H1 (cell line): ENCODE measurements at regions not wholly inside any gene's neighbourhood (a gene's known extent, or its start where the extent isn't known, plus 50 kb on each side); places are given as distances from the start of the nearest gene placed in this dataset.

Experiments used
- CTCF ChIA-PET: fragments of 300-600 bp; sonication (Branson Sonifier 250); formaldehyde crosslinking; loops from one replicate; lab custom pipeline; 2021; ENCODE audit not compliant: partially characterized antibody; lab: Charles Lee
- POLR2A ChIA-PET: fragments of 300-600 bp; sonication (Branson Sonifier 250); formaldehyde crosslinking; loops from one replicate; lab custom pipeline; 2021; ENCODE audit warnings: inconsistent platforms; ENCODE audit not compliant: partially characterized antibody; lab: Charles Lee
- DNase-seq, 2 experiments: peaks; one replicate each; pipeline versions ENCODE4 v3.0.0 to v3.0.0-alpha.2; 2010 to 2022; ENCODE audit warnings: low spot score in 2 of 2, low read depth in 1 of 2, mixed read lengths in 1 of 2
- FAIRE-seq: peaks from 2 replicates; lab custom pipeline; 2011; peaks lifted over from hg19 to GRCh38; lab: Jason Lieb, UNC
- H2AFZ ChIP-seq: 2 replicates; pipeline ENCODE4 v1.8.1; 2012; ENCODE audit warnings: low read length, inconsistent platforms
- H2AK5ac ChIP-seq: 2 replicates; pipeline ENCODE4 v1.6.1; 2013; ENCODE audit warnings: low read depth, low read length
- H2BK120ac ChIP-seq: replicated peaks from 2 replicates; pipeline ENCODE3; 2013; ENCODE audit warnings: low read depth, low read length, inconsistent platforms
- H2BK12ac ChIP-seq: 2 replicates; pipeline ENCODE4 v1.6.1; 2013; ENCODE audit warnings: low read depth, low read length
- H2BK15ac ChIP-seq: 2 replicates; pipeline ENCODE4 v1.6.1; 2013; ENCODE audit warnings: low read length
- H2BK20ac ChIP-seq: 2 replicates; pipeline ENCODE4 v1.6.1; 2013; ENCODE audit warnings: low read length
- H2BK5ac ChIP-seq: 2 replicates; pipeline ENCODE4 v1.6.1; 2013; ENCODE audit warnings: low read depth, low read length
- H3K14ac ChIP-seq: 2 replicates; pipeline ENCODE4 v1.6.1; 2013; ENCODE audit warnings: inconsistent platforms; ENCODE audit not compliant: insufficient read length
- H3K18ac ChIP-seq: 2 replicates; pipeline ENCODE4 v1.6.1; 2013; ENCODE audit warnings: low read length; ENCODE audit errors: extremely low read depth
- H3K23ac ChIP-seq: 2 replicates; pipeline ENCODE4 v1.6.1; 2013; ENCODE audit warnings: inconsistent platforms; ENCODE audit not compliant: insufficient read length
- H3K23me2 ChIP-seq: 2 replicates; pipeline ENCODE4 v1.6.1; 2013; ENCODE audit warnings: low read depth, low read length
- H3K27ac ChIP-seq: 2 replicates; pipeline ENCODE4 v1.6.1; 2011; ENCODE audit warnings: low read depth, low read length, inconsistent platforms
- H3K27me3 ChIP-seq, 4 experiments: replicated peaks in 1 of 4; 1 replicate in 1 of 4; 2 replicates in 3 of 4; pipeline versions ENCODE4 v1.6.1 to v1.8.1; 2011 to 2013; ENCODE audit warnings: low read length in 3 of 4, mild to moderate bottlenecking in 3 of 4, inconsistent platforms in 2 of 4, mixed read lengths in 2 of 4, moderate library complexity in 1 of 4; ENCODE audit not compliant: control insufficient read depth in 3 of 4, insufficient read depth in 3 of 4; ENCODE audit errors: extremely low read depth in 1 of 4
- H3K36me3 ChIP-seq, 4 experiments: 2 replicates each; pipeline versions ENCODE4 v1.6.1 to v1.8.1; 2011 to 2013; ENCODE audit warnings: mild to moderate bottlenecking in 4 of 4, low read length in 3 of 4, moderate library complexity in 2 of 4, control low read depth in 1 of 4, inconsistent platforms in 1 of 4; ENCODE audit not compliant: insufficient read depth in 4 of 4, control insufficient read depth in 2 of 4
- H3K4ac ChIP-seq: replicated peaks from 2 replicates; pipeline ENCODE3; 2013; ENCODE audit warnings: low read length, low read depth, mixed read lengths, inconsistent platforms; ENCODE audit not compliant: insufficient read length
- H3K4me1 ChIP-seq, 4 experiments: replicated peaks in 1 of 4; 1 replicate in 1 of 4; 2 replicates in 3 of 4; pipeline versions ENCODE4 v1.6.1 to v1.8.1; 2011 to 2013; ENCODE audit warnings: low read length in 3 of 4, inconsistent platforms in 2 of 4, mixed read lengths in 1 of 4; ENCODE audit not compliant: insufficient read depth in 4 of 4, control insufficient read depth in 3 of 4
- H3K4me2 ChIP-seq, 2 experiments: 2 replicates each; pipeline versions ENCODE4 v1.6.1 to v1.8.1; 2011 to 2013; ENCODE audit warnings: low read depth in 2 of 2, low read length in 2 of 2, control low read depth in 1 of 2, inconsistent platforms in 1 of 2, mild to moderate bottlenecking in 1 of 2; ENCODE audit not compliant: insufficient read depth in 1 of 2
- H3K4me3 ChIP-seq, 4 experiments: fragments of 200-600, 300-600 bp in 1 of 4; sonication (generic), shearing (Covaris generic), sonication (Bioruptor Twin) in 1 of 4; 2 replicates each; pipeline versions ENCODE4 v1.5.1 to v1.8.1; 2011 to 2016; ENCODE audit warnings: low read length in 4 of 4, low read depth in 3 of 4, control low read depth in 2 of 4, inconsistent platforms in 2 of 4, mild to moderate bottlenecking in 2 of 4, mixed read lengths in 1 of 4, moderate library complexity in 1 of 4; ENCODE audit not compliant: insufficient read depth in 2 of 4; ENCODE audit errors: extremely low read depth in 1 of 4
- H3K56ac ChIP-seq: replicated peaks from 2 replicates; pipeline ENCODE3; 2013; ENCODE audit warnings: low read depth, mild to moderate bottlenecking, mixed read lengths, low read length, inconsistent platforms; ENCODE audit not compliant: insufficient read length
- H3K79me1 ChIP-seq: 2 replicates; pipeline ENCODE4 v1.6.1; 2013; ENCODE audit warnings: low read depth, low read length, control low read depth
- H3K79me2 ChIP-seq, 2 experiments: 2 replicates each; pipeline versions ENCODE4 v1.6.1 to v1.8.1; 2012 to 2013; ENCODE audit warnings: low read length in 2 of 2, mild to moderate bottlenecking in 2 of 2, inconsistent platforms in 1 of 2; ENCODE audit not compliant: insufficient read depth in 2 of 2, control insufficient read depth in 1 of 2
- H3K9ac ChIP-seq, 4 experiments: replicated peaks in 1 of 4; 1 replicate in 1 of 4; 2 replicates in 3 of 4; pipeline versions ENCODE4 v1.6.1 to v1.8.1; 2011 to 2013; ENCODE audit warnings: low read depth in 3 of 4, low read length in 3 of 4, control low read depth in 2 of 4, mild to moderate bottlenecking in 2 of 4, moderate library complexity in 2 of 4, inconsistent platforms in 1 of 4; ENCODE audit errors: extremely low read depth in 1 of 4
- H3K9me3 ChIP-seq, 2 experiments: 2 replicates each; pipeline versions ENCODE4 v1.6.1 to v1.8.1; 2012 to 2013; ENCODE audit warnings: mild to moderate bottlenecking in 2 of 2, moderate library complexity in 2 of 2, control low read depth in 1 of 2, inconsistent platforms in 1 of 2, low read depth in 1 of 2, low read length in 1 of 2, mixed read lengths in 1 of 2; ENCODE audit not compliant: insufficient read depth in 2 of 2
- H4K20me1 ChIP-seq, 2 experiments: replicated peaks in 1 of 2; 2 replicates each; pipeline versions ENCODE3 to v1.8.1; 2011 to 2013; ENCODE audit warnings: inconsistent platforms in 2 of 2, low read length in 2 of 2, mild to moderate bottlenecking in 1 of 2; ENCODE audit not compliant: insufficient read depth in 2 of 2, control insufficient read depth in 1 of 2
- H4K5ac ChIP-seq: 2 replicates; pipeline ENCODE4 v1.6.1; 2013; ENCODE audit warnings: low read length, low read depth, mixed read lengths, inconsistent platforms; ENCODE audit not compliant: insufficient read length
- H4K8ac ChIP-seq: 2 replicates; pipeline ENCODE4 v1.8.0; 2013; ENCODE audit warnings: mild to moderate bottlenecking, moderate library complexity, low read length, inconsistent platforms; ENCODE audit not compliant: insufficient read depth; ENCODE audit errors: extremely low read depth
- H4K91ac ChIP-seq: replicated peaks from 2 replicates; pipeline ENCODE3; 2013; ENCODE audit warnings: low read length, mixed read lengths, inconsistent platforms; ENCODE audit not compliant: insufficient read length
- BACH1 ChIP-seq: IDR thresholded peaks from 2 replicates; pipeline ENCODE4 v1.6.1; 2012; ENCODE audit warnings: low read length, improper control_type of control experiment
- CHD1 ChIP-seq: IDR thresholded peaks from 2 replicates; pipeline ENCODE4 v1.6.1; 2012; ENCODE audit warnings: low read depth, low read length, improper control_type of control experiment
- EGR1 ChIP-seq: IDR thresholded peaks from 2 replicates; pipeline ENCODE4 v1.6.1; 2011; ENCODE audit warnings: low read depth, low read length, borderline replicate concordance
- EP300 ChIP-seq, 2 experiments: IDR thresholded peaks; 1 replicate in 1 of 2; 2 replicates in 1 of 2; pipeline ENCODE4 v1.6.1; 2011 to 2012; ENCODE audit warnings: low read depth in 2 of 2, low read length in 2 of 2, mild to moderate bottlenecking in 2 of 2, borderline replicate concordance in 1 of 2, inconsistent platforms in 1 of 2, moderate library complexity in 1 of 2
- HDAC2 ChIP-seq, 2 experiments: fragments of 300-600 bp in 1 of 2; sonication (generic) in 1 of 2; IDR thresholded peaks; 2 replicates each; pipeline ENCODE4 v1.6.1; 2011 to 2012; ENCODE audit warnings: low read depth in 2 of 2, low read length in 2 of 2, mild to moderate bottlenecking in 2 of 2, moderate library complexity in 2 of 2, borderline replicate concordance in 1 of 2, inconsistent platforms in 1 of 2
- NANOG ChIP-seq: IDR thresholded peaks from 2 replicates; pipeline ENCODE4 v1.6.1; 2011; ENCODE audit warnings: low read length, low read depth, mild to moderate bottlenecking, inconsistent platforms; ENCODE audit not compliant: insufficient read depth, poor library complexity, severe bottlenecking
- PHF8 ChIP-seq: fragments of 200-600 bp; sonication (generic); conservative IDR thresholded peaks from 2 replicates; pipeline ENCODE4 v1.7.1; 2012; ENCODE audit warnings: low read depth, mild to moderate bottlenecking, inconsistent platforms, low read length, moderate library complexity
- RAD21 ChIP-seq, 2 experiments: IDR thresholded peaks in 1 of 2; conservative IDR thresholded peaks in 1 of 2; 2 replicates each; pipeline ENCODE4 v1.6.1; 2011; ENCODE audit warnings: low read depth in 2 of 2, low read length in 2 of 2, improper control_type of control experiment in 1 of 2, inconsistent platforms in 1 of 2, mild to moderate bottlenecking in 1 of 2, moderate library complexity in 1 of 2
- TEAD4 ChIP-seq: IDR thresholded peaks from 2 replicates; pipeline ENCODE4 v1.6.1; 2012; ENCODE audit warnings: low read depth, low read length, inconsistent platforms, mixed read lengths
- WGBS, 2 experiments: shearing (Covaris generic) in 1 of 2; methylation state at CpG; one replicate each; pipeline versions ENCODE4 v1.1.6 to v1.1.7; 2013 to 2015; ENCODE audit warnings: low lambda C conversion rate in 2 of 2, mixed read lengths in 2 of 2, inconsistent platforms in 1 of 2, low coverage in 1 of 2, missing lambda C conversion rate in 1 of 2; ENCODE audit not compliant: insufficient replicate concordance in 2 of 2, insufficient coverage in 1 of 2, insufficient read length in 1 of 2; ENCODE audit errors: extremely low coverage in 1 of 2, missing lambda C conversion rate in 1 of 2; 5-methylcytosine and 5-hydroxymethylcytosine counted together
- TF ChIP-seq, protein P1 (sequence below): IDR thresholded peaks from 2 replicates; pipeline ENCODE4 v1.6.1; 2011; ENCODE audit warnings: low read depth, mild to moderate bottlenecking, low read length; ENCODE audit not compliant: insufficient read depth

DNA sequence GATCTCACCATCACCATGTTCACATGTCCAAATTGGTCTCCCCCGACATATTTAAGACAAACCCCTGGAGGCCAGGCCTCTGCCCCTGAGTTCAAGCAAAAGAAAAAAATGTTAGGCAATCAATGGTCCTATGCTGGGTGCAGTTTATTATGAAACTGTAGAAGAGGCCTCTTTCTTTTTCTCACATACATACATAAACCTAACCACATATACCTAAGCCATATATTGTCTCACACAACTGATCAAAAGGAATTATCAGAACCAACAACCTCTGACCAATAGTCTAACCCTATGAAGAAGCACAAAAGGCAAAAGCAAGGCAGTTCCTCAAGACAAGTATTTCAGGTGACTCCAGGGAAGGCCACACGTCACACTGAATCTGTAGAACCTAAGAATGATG, 49.9 kb downstream of the ILRUN start:
- Histone ChIP-seq H2BK120ac (no peak overlapping the region), H3K27me3 (no peaks in the 10 kb centered on the region), H4K8ac (no peak overlapping the region; the same call in 1 of the 2 replicates), H4K91ac (no peak overlapping the region), H3K9ac (no peak overlapping the region), H3K4me1 (no peaks in the 10 kb centered on the region), H3K14ac (no peak overlapping the region), H3K23me2 (no peaks in the 10 kb centered on the region), H3K4me2 (no peak overlapping the region), H2BK12ac (no peak overlapping the region), H3K27ac (no peak overlapping the region), H2AK5ac (no peak overlapping the region), H3K4ac (no peak overlapping the region), H4K5ac (no peak overlapping the region), H2BK15ac (no peak overlapping the region), H2BK20ac (no peak overlapping the region), H2AFZ (no peak overlapping the region), H2BK5ac (no peak overlapping the region), H3K23ac (no peak overlapping the region), H3K36me3 (peaks cover 0 to 7% (median 1%) of the 10 kb centered on the region in 4 experiments; a peak in 3 of 8 replicates), H3K4me3 (no peak overlapping the region), H3K79me1 (no peaks in the 10 kb centered on the region; the same call in 1 of the 2 replicates), H3K56ac (no peak overlapping the region), H3K18ac (no peak overlapping the region), H3K9me3 (no peaks in the 10 kb centered on the region), H4K20me1 (peaks cover 2 to 3% of the 10 kb centered on the region in 2 experiments), H3K79me2 (peaks cover 0 to 8% of the 10 kb centered on the region in 2 experiments; a peak in 2 of 4 replicates)
- ChIA-PET POLR2A (no interaction called here), CTCF (interaction anchor here (1.2 kb wide), 1 partner anchor 12 kb away, joined by 3 read pairs; no protein-coding TSS in a partner anchor)
- DNase-seq (no peak), FAIRE-seq (no peak)
- 91% methylated on average over 2 of the region's 2 CpGs; no CpG with 5 or more reads in 1 of the 2 experiments for WGBS, 2 experiments
- TF ChIP-seq PHF8 = no peak
- TF ChIP-seq, protein P1, sequence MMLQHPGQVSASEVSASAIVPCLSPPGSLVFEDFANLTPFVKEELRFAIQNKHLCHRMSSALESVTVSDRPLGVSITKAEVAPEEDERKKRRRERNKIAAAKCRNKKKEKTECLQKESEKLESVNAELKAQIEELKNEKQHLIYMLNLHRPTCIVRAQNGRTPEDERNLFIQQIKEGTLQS = no peak
- TF ChIP-seq EP300 (IDR thresholded peaks at IDR 0.05; ENCODE audit: borderline replicate concordance in 1 of 2, low read depth in 2 of 2, low read length in 2 of 2) = no peak
- no peak for TF ChIP-seq RAD21 (IDR thresholded peaks at IDR 0.05 in 1 of 2, conservative IDR thresholded peaks at IDR 0.05 in 1 of 2; ENCODE audit: low read depth in 2 of 2, low read length in 2 of 2)
- no peak for TF ChIP-seq HDAC2 (IDR thresholded peaks at IDR 0.05; ENCODE audit: borderline replicate concordance in 1 of 2, low read depth in 2 of 2, low read length in 2 of 2)
- no peak for TF ChIP-seq NANOG
- TF ChIP-seq TEAD4 = no peak
- no peak for TF ChIP-seq BACH1
- TF ChIP-seq CHD1 = no peak
- no peak for TF ChIP-seq EGR1
